PC-3 (cell line): ENCODE measurements at regions not wholly inside any gene's neighbourhood (a gene's known extent, or its start where the extent isn't known, plus 50 kb on each side); places are given as distances from the start of the nearest gene placed in this dataset.

Experiments
- ATAC-seq: fragments of 200-7000 bp; cut with Tn5 transposase; 2 replicates; pipeline ENCODE4 v1.9.1; 2020; ENCODE audit warnings: mild to moderate bottlenecking, moderate library complexity
- BruUV-seq: library from RNA; stranded (reverse); fragments of 400-500 nt; replicated peaks from 2 replicates; lab custom pipeline; 2021; lab: Mats Ljungman, UMichigan
- CTCF ChIA-PET: fragments of 300-600 bp; sonication (Branson Sonifier 250); formaldehyde crosslinking; loops from one replicate; lab custom pipeline; 2022; ENCODE audit warnings: antibody characterized with exemption; lab: Charles Lee
- POLR2A ChIA-PET: fragments of 300-600 bp; sonication (Branson Sonifier 250); formaldehyde crosslinking; loops from one replicate; lab custom pipeline; 2022; ENCODE audit warnings: antibody characterized with exemption; ENCODE audit not compliant: unreplicated experiment; lab: Charles Lee
- DNase-seq: peaks from one replicate; pipeline ENCODE4 v3.0.0-alpha.2; 2015
- H2AFZ ChIP-seq: fragments of 300-600 bp; sonication (generic); 2 replicates; pipeline ENCODE4 v1.6.0; 2016; ENCODE audit warnings: antibody characterized with exemption, low read length
- H3F3A ChIP-seq: fragments of 300-600 bp; sonication (generic); one replicate; pipeline ENCODE4 v1.6.0; 2017; ENCODE audit warnings: antibody characterized with exemption, low read length, control low read depth, mild to moderate bottlenecking; ENCODE audit not compliant: unreplicated experiment
- H3K27ac ChIP-seq: fragments of 300-600 bp; sonication (generic); 2 replicates; pipeline ENCODE4 v1.5.1; 2016; ENCODE audit warnings: mild to moderate bottlenecking, low read length
- H3K27me3 ChIP-seq: fragments of 300-600 bp; sonication (generic); 2 replicates; pipeline ENCODE4 v1.6.1; 2016; ENCODE audit warnings: low read length, mixed read lengths
- H3K36me3 ChIP-seq: fragments of 300-600 bp; sonication (generic); 2 replicates; pipeline ENCODE4 v1.6.1; 2016; ENCODE audit warnings: low read depth, mixed run types, low read length, mixed read lengths
- H3K4me1 ChIP-seq: fragments of 300-600 bp; sonication (generic); 2 replicates; pipeline ENCODE4 v1.5.1; 2016; ENCODE audit warnings: low read length; ENCODE audit not compliant: insufficient read depth
- H3K4me2 ChIP-seq: fragments of 300-600 bp; sonication (generic); 2 replicates; pipeline ENCODE4 v1.6.0; 2016; ENCODE audit warnings: low read length
- H3K4me3 ChIP-seq: fragments of 300-600 bp; sonication (generic); 2 replicates; pipeline ENCODE4 v1.5.1; 2016; ENCODE audit warnings: mild to moderate bottlenecking, low read length, mixed read lengths
- H3K79me2 ChIP-seq: fragments of 300-600 bp; sonication (generic); 2 replicates; pipeline ENCODE4 v1.6.1; 2017; ENCODE audit warnings: low read length, mixed read lengths
- H3K9ac ChIP-seq: fragments of 300-600 bp; sonication (generic); 2 replicates; pipeline ENCODE4 v1.6.0; 2016; ENCODE audit warnings: mild to moderate bottlenecking, low read length
- H3K9me2 ChIP-seq: fragments of 300-600 bp; sonication (generic); replicated peaks from 2 replicates; pipeline ENCODE4 v1.6.1; 2016; ENCODE audit warnings: mixed run types, low read length, mixed read lengths
- H3K9me3 ChIP-seq: fragments of 300-600 bp; sonication (generic); 2 replicates; pipeline ENCODE4 v1.6.1; 2016; ENCODE audit warnings: low read length, mixed read lengths
- H4K20me1 ChIP-seq: fragments of 300-600 bp; sonication (generic); 2 replicates; pipeline ENCODE4 v1.6.1; 2016; ENCODE audit warnings: low read length, mixed read lengths
- CTCF ChIP-seq: fragments of 300-600 bp; sonication (generic); conservative IDR thresholded peaks from 2 replicates; pipeline ENCODE4 v1.5.1; 2017; ENCODE audit warnings: antibody characterized with exemption, low read depth, mild to moderate bottlenecking, low read length
- EZH2 ChIP-seq: fragments of 300-600 bp; sonication (generic); IDR thresholded peaks from one replicate; pipeline ENCODE4 v1.6.1; 2017; ENCODE audit warnings: antibody characterized with exemption, mild to moderate bottlenecking, low read length; ENCODE audit not compliant: unreplicated experiment
- EZH2phosphoT487 ChIP-seq: fragments of 300-600 bp; sonication (generic); IDR thresholded peaks from 2 replicates; pipeline ENCODE4 v1.6.1; 2018; ENCODE audit warnings: mild to moderate bottlenecking, antibody characterized with exemption, low read length, borderline replicate concordance
- intact Hi-C: fragments of 100-400 bp; cut with micrococcal nuclease; formaldehyde crosslinking; loops from 2 replicates; pipeline ENCODE4 v1.9.0; 2023

DNA sequence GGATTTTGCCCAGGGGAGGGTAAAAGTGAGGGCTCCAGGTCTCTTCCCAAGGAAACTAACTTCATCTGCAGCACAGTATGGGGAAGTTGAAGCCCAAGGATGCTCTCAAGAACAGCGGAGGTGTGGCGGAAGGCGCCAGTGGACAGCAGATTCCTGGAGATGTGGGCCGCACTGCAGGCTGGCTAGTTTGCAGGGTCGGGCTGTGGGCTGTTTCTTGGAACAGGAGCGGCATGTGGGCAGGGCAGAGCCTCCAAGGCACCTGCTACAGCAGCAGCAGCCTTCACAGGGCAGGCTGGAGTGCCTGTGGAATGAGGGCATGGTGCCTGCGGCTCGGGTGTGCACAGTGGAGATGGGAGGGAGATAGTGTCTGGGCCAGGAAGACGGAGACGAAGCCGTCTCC lies 100.0 kb upstream of the SFSWAP start:
- BruUV-seq: no TSS peak

GRCh38 chr12:131611416-131612091 lies 99.3 kb upstream of the SFSWAP start:
- CTCF ChIA-PET: no interaction called here
- POLR2A ChIA-PET: no interaction called here
- BruUV-seq: no TSS peak
- Histone ChIP-seq H3K27me3 (peaks cover 79% of the 10 kb centered on the region), H3K9me3 (no peaks in the 10 kb centered on the region), H4K20me1 (no peaks in the 10 kb centered on the region), H3K36me3 (no peaks in the 10 kb centered on the region), H2AFZ (no peak overlapping the region), H3K4me2 (no peak overlapping the region), H3F3A (no peaks in the 10 kb centered on the region), H3K27ac (no peak overlapping the region), H3K79me2 (no peaks in the 10 kb centered on the region), H3K4me1 (no peaks in the 10 kb centered on the region), H3K9ac (no peak overlapping the region), H3K9me2 (no peaks in the 10 kb centered on the region), H3K4me3 (no peak overlapping the region)
- ATAC-seq: no peak
- no peak for DNase-seq
- no peak for TF ChIP-seq EZH2
- no peak for TF ChIP-seq EZH2phosphoT487
- no peak for TF ChIP-seq CTCF
- intact Hi-C loops: no loop called here

More for the DNA sequence above, 100.0 kb upstream of the SFSWAP start:
- no peak for TF ChIP-seq EZH2
- no peak for TF ChIP-seq EZH2phosphoT487
- TF ChIP-seq CTCF: no peak
- no peak for ATAC-seq
- no peaks in the 10 kb centered on the region for H3K4me1 ChIP-seq
- no peak overlapping the region for H3K4me3 ChIP-seq
- no peaks in the 10 kb centered on the region for H3K36me3 ChIP-seq
- no peaks in the 10 kb centered on the region for H3K79me2 ChIP-seq
- H3K27ac ChIP-seq: no peak overlapping the region
- H4K20me1 ChIP-seq: no peaks in the 10 kb centered on the region
- H3K27me3 ChIP-seq: peaks cover 79% of the 10 kb centered on the region
- intact Hi-C loops: no loop called here
- no peak overlapping the region for H2AFZ ChIP-seq
- H3K9me3 ChIP-seq: no peaks in the 10 kb centered on the region
- no peaks in the 10 kb centered on the region for H3K9me2 ChIP-seq
- no peak for DNase-seq
- POLR2A ChIA-PET: no interaction called here
- H3K9ac ChIP-seq: no peak overlapping the region
- H3F3A ChIP-seq: no peaks in the 10 kb centered on the region
- CTCF ChIA-PET: no interaction called here
- H3K4me2 ChIP-seq: no peak overlapping the region

DNA sequence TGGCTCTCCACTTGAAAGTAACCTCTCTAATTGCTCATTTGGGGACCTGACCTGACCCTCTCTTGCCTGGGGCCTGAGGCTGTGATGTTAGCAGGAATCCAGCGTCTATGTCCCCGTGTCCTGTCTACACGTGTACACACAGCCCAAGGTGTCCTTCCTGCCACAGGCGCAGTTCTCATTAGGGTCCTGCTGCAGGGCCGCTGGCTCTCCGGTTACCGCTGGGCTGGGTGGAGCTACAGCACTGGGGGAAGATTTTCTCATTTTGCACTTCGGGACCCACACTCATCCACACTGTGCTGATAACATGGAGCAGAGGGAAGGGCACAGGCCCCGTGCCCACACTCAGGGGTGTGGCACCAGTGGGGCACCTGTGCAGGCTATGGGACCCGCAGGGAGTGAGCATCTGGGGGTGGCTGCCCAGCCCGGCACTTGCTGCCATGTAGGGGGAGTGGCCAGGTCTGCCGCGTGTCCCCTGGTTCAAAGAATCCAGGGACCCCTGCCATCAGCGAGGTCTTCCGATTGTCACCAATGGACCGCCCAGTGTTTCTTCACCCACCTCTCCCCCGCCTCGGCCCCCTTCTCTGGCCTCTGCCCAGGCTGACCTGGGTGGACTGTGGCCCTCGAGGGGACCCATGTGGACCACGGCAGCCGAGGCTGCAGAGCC lies 98.7 kb upstream of the SFSWAP start:
- Histone ChIP-seq H3K4me3 (no peak overlapping the region), H3K9me2 (no peaks in the 10 kb centered on the region), H2AFZ (no peak overlapping the region), H3K4me1 (no peaks in the 10 kb centered on the region), H3K27ac (no peak overlapping the region), H3K4me2 (no peak overlapping the region), H3K36me3 (no peaks in the 10 kb centered on the region), H3K79me2 (no peaks in the 10 kb centered on the region), H3K27me3 (peaks cover 82% of the 10 kb centered on the region), H3K9ac (no peak overlapping the region), H4K20me1 (no peaks in the 10 kb centered on the region), H3F3A (no peaks in the 10 kb centered on the region), H3K9me3 (no peaks in the 10 kb centered on the region)
- ATAC-seq (no peak), DNase-seq (no peak)
- BruUV-seq: no TSS peak
- CTCF ChIA-PET: no interaction called here
- POLR2A ChIA-PET: no interaction called here
- intact Hi-C loops: no loop called here
- TF ChIP-seq EZH2 (no peak), EZH2phosphoT487 (no peak), CTCF (no peak)
